ENCODE measurements at regions not wholly inside any gene's neighbourhood (a gene's known extent, or its start where the extent isn't known, plus 50 kb on each side); places are given as distances from the start of the nearest gene placed in this dataset.
"Not testable (repeated sequence)": the region's sequence is repeated elsewhere in the genome, so short reads cannot be mapped to it uniquely, and the experiment has no call there.

GRCh38 chr9:42470577-42470976 lies 287.1 kb downstream of the SPATA31A6 start:
- H3K9ac ChIP-seq (ENCODE audit: low read depth in 2 of 2, low read length in 2 of 2); H3K9me3 ChIP-seq; H3K36me3 ChIP-seq; intact Hi-C loops (cut with DNase I); H3K4me3 ChIP-seq; DNase-seq; H3K4me1 ChIP-seq; H3K27me3 ChIP-seq; H3K27ac ChIP-seq: not testable (repeated sequence)
- peak; percentile 39 for TF ChIP-seq CTCF (IDR thresholded peaks at IDR 0.05)

DNA sequence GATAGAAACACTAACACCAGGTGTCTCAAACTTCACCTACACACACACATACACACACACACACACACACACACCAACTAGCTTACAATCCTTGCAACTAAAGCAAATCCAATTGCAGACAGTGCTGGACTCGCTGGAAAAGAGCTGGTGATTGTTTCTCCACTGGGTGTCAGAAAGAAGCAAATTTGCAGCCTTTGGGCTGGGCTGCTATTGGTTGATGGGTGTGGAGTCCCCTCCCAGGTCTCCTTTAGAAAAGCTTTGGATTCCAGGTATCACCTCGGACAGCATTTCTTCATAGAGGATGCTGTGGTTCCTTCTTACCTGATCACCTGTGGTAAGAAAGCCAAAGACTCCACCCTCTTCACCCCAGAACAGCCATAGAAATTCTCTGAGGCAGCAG lies 307.5 kb downstream of the SPATA31A6 start:
- H3K27ac ChIP-seq; H3K9me3 ChIP-seq; DNase-seq; H3K9ac ChIP-seq (ENCODE audit: low read depth in 2 of 2, low read length in 2 of 2); H3K27me3 ChIP-seq; H3K4me1 ChIP-seq; H3K36me3 ChIP-seq; intact Hi-C loops (cut with DNase I); H3K4me3 ChIP-seq: not testable (repeated sequence)

DNA sequence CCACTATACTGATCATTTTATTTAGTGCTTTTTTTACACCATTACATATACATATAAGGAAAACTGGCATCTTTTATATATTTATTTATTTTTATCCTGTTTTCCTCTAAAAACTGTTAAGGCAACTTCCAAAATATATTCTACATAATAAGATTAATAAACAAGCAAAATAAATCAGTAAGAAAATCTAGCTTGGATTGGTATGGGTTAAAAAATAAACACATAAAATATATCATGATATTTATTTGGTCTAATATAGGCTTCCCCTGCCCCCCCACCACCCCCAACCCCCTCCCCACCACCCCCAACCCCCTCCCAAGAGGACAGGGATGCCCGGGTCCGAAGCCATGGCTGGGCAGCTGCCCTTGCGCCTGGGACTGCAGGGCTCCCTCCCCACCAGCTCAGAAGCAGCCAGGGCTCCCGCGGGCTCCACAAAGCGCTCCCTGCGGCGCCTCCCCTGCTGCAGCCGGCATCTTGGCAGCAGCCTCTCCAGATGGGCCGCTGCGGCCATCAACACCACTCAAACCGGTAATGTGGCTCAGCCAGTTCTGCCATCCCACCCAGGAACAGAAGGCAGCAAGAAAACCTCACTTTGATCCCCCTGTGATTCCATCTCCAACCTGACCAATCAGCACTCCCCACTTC lies 319.3 kb downstream of the SPATA31A6 start:
- H3K4me1 ChIP-seq; DNase-seq; H3K36me3 ChIP-seq; H3K4me3 ChIP-seq; H3K9ac ChIP-seq (ENCODE audit: low read depth in 2 of 2, low read length in 2 of 2); intact Hi-C loops (cut with DNase I); H3K9me3 ChIP-seq; H3K27ac ChIP-seq; H3K27me3 ChIP-seq: not testable (repeated sequence)

DNA sequence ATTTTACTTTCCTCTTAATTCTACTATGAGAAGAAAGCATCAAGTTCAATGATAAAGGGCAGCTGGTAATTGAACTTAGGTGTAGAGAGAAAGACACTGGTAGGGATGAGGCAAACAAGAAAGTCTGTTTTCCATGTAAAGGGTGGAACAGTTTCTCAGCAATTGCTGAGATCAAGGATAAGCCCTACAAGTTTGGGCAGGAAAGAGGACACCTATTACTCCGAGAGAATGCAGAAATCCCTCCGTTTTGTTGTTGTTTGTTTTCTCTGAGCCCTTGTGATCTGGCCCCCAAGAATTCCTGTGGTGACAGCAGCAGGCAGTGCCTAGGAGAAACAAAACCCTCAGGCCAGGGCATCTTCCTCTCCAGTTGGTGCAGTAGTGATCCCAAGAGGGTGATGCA lies 324.7 kb downstream of the SPATA31A6 start:
- H3K27ac ChIP-seq; intact Hi-C loops (cut with DNase I); H3K9me3 ChIP-seq; H3K27me3 ChIP-seq; DNase-seq; H3K36me3 ChIP-seq; H3K4me1 ChIP-seq; H3K4me3 ChIP-seq; H3K9ac ChIP-seq (ENCODE audit: low read depth in 2 of 2, low read length in 2 of 2): not testable (repeated sequence)

- H3K27me3 ChIP-seq; H3K4me1 ChIP-seq; H3K36me3 ChIP-seq; DNase-seq; H3K27ac ChIP-seq; H3K4me3 ChIP-seq; H3K9ac ChIP-seq (ENCODE audit: low read depth in 2 of 2, low read length in 2 of 2); H3K9me3 ChIP-seq; intact Hi-C loops (cut with DNase I): not testable (repeated sequence)
These were observed 330.1 kb downstream of the SPATA31A6 start for GRCh38 chr9:42513535-42513934.

GRCh38 chr9:42534325-42534983 lies 351.0 kb downstream of the SPATA31A6 start:
- H3K27me3 ChIP-seq; H3K4me3 ChIP-seq; H3K4me1 ChIP-seq; H3K9me3 ChIP-seq; H3K36me3 ChIP-seq; intact Hi-C loops (cut with DNase I); H3K9ac ChIP-seq (ENCODE audit: low read depth in 2 of 2, low read length in 2 of 2); H3K27ac ChIP-seq; DNase-seq: not testable (repeated sequence)

DNA sequence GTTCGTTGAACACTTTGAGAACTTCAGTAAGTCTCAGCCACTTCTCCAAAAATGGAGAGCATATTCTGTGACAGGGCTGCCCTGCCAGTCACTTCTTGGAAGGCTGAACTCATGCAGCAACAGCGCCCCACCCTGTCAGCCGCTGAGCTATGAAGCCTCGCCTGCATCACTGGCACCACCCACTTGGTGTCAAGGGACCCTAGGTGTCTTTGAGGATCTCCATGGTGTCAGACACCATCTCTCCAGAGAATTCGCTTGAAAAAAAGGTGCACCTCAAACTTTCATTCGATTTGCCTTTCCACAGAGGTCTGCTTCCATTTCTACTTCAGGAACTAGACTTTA lies 351.5 kb downstream of the SPATA31A6 start:
- H3K36me3 ChIP-seq; H3K4me3 ChIP-seq; H3K9ac ChIP-seq (ENCODE audit: low read depth in 2 of 2, low read length in 2 of 2); H3K27ac ChIP-seq; H3K9me3 ChIP-seq; H3K4me1 ChIP-seq; intact Hi-C loops (cut with DNase I); H3K27me3 ChIP-seq: not testable (repeated sequence)
- DNase-seq, result peak; percentile 29

GRCh38 chr9:42550789-42551357 lies 367.4 kb downstream of the SPATA31A6 start:
- H3K9ac ChIP-seq (ENCODE audit: low read depth in 2 of 2, low read length in 2 of 2); intact Hi-C loops (cut with DNase I); H3K36me3 ChIP-seq; H3K4me1 ChIP-seq; H3K27me3 ChIP-seq; H3K9me3 ChIP-seq; H3K27ac ChIP-seq; DNase-seq; H3K4me3 ChIP-seq: not testable (repeated sequence)

GRCh38 chr9:42568530-42568929 lies 385.1 kb downstream of the SPATA31A6 start:
- H3K27ac ChIP-seq; H3K4me1 ChIP-seq; intact Hi-C loops (cut with DNase I); H3K4me3 ChIP-seq; H3K9me3 ChIP-seq; DNase-seq; H3K27me3 ChIP-seq; H3K9ac ChIP-seq (ENCODE audit: low read depth in 2 of 2, low read length in 2 of 2); H3K36me3 ChIP-seq: not testable (repeated sequence)

- H3K4me1 ChIP-seq; H3K9ac ChIP-seq (ENCODE audit: low read depth in 2 of 2, low read length in 2 of 2); H3K9me3 ChIP-seq; H3K27ac ChIP-seq; H3K27me3 ChIP-seq; intact Hi-C loops (cut with DNase I); H3K4me3 ChIP-seq; H3K36me3 ChIP-seq: not testable (repeated sequence)
- DNase-seq, result peak; percentile 17
These were observed 385.6 kb downstream of the SPATA31A6 start for GRCh38 chr9:42568942-42569556.

DNA sequence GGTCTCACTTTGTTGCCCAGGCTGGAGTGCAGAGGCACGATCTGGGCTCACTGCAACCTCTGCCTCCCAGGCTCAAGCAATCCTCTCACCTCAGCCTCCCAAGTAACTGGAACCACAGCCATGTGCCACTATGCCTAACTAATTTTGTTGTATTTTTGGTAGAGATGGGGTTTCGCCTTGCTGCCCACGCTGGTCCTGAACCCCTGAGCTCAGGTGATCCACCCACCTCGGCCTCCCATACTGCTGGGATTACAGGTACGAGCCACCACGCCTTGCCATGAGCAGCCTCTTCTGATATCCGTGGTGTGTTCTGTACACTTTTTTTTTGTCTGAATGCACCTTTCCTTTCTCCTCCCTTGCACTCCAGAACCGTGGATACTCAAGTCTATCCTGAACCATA lies 394.4 kb downstream of the SPATA31A6 start:
- H3K36me3 ChIP-seq; intact Hi-C loops (cut with DNase I); H3K27me3 ChIP-seq; H3K9me3 ChIP-seq; H3K4me1 ChIP-seq; H3K27ac ChIP-seq; H3K9ac ChIP-seq (ENCODE audit: low read depth in 2 of 2, low read length in 2 of 2); H3K4me3 ChIP-seq: not testable (repeated sequence)
- DNase-seq, result peak; percentile 12

Measured in colonic mucosa (tissue), 4 donors.